ENCODE measurements at regions not wholly inside any gene's neighbourhood (a gene's known extent, or its start where the extent isn't known, plus 50 kb on each side); places are given as distances from the start of the nearest gene placed in this dataset.

- no peaks in the 10 kb centered on the region for H3K27me3 Mint-ChIP-seq (ENCODE audit: low read depth)
- H3K4me1 Mint-ChIP-seq: peaks cover 43% of the 10 kb centered on the region
- H3K4me3 Mint-ChIP-seq: no peak overlapping the region
- peaks cover 8% of the 10 kb centered on the region for H3K9me3 Mint-ChIP-seq
- H3K36me3 Mint-ChIP-seq: peaks cover 2% of the 10 kb centered on the region
- TF ChIP-seq CTCF (IDR thresholded peaks at IDR 0.05; ENCODE audit: unreplicated experiment): no peak
- no peak for DNase-seq (ENCODE audit: low spot score in 2 of 2, unreplicated experiment in 2 of 2)
- H3K27ac Mint-ChIP-seq: no peak overlapping the region
Observed at GRCh38 chr2:58920001-58920400, 678.9 kb upstream of the FANCL start.

DNA sequence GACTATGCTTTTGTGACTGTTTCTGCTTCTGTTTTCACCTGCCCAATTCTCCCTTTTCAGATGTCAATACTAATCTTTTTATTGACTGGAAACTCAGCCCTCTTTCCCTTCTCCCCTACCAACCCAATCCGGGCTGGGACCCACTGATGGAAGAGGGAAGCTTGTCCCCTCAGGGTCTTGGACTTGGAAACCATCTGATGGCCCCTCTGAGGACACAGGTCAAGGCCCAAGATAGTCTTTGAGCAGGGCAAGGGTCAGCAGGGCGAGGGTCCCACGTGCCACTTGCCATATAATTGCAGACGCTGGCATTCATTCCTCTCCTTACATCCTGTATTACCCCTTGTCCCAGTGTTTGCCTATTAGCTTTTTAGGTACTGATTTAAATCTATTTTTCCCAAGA, 678.2 kb upstream of the FANCL start:
- no peak for TF ChIP-seq CTCF (IDR thresholded peaks at IDR 0.05; ENCODE audit: unreplicated experiment)
- H3K27ac Mint-ChIP-seq: no peak overlapping the region
- no peaks in the 10 kb centered on the region for H3K27me3 Mint-ChIP-seq (ENCODE audit: low read depth)
- H3K9me3 Mint-ChIP-seq: peaks cover 1% of the 10 kb centered on the region
- no peak for DNase-seq (ENCODE audit: low spot score in 2 of 2, unreplicated experiment in 2 of 2)
- H3K4me3 Mint-ChIP-seq: no peak overlapping the region
- no peaks in the 10 kb centered on the region for H3K36me3 Mint-ChIP-seq
- H3K4me1 Mint-ChIP-seq: peaks cover 36% of the 10 kb centered on the region

DNA sequence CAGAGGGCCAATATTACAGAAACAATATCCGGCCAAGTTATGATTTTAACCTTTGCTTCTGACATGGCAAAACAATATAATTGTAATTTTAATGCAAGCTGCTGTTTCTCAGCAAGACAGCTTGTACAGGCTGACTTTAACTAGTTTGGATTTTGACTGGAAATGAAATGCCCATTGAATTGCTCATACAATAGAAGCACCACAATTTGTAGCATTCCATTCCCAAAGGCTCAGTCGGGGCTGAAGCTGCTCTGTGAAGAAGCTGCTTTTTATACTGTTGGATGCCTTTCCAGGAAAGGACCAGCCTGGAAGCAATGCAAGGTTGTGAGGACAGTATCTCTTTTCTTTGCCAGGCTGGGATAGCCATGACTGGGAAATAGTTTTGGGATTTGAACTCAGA, 677.0 kb upstream of the FANCL start:
- H3K36me3 Mint-ChIP-seq: no peaks in the 10 kb centered on the region
- H3K9me3 Mint-ChIP-seq: no peaks in the 10 kb centered on the region
- H3K4me1 Mint-ChIP-seq: peaks cover 36% of the 10 kb centered on the region
- H3K4me3 Mint-ChIP-seq: no peak overlapping the region
- no peak for DNase-seq (ENCODE audit: low spot score in 2 of 2, unreplicated experiment in 2 of 2)
- no peaks in the 10 kb centered on the region for H3K27me3 Mint-ChIP-seq (ENCODE audit: low read depth)
- no peak for TF ChIP-seq CTCF (IDR thresholded peaks at IDR 0.05; ENCODE audit: unreplicated experiment)
- H3K27ac Mint-ChIP-seq: no peak overlapping the region

- TF ChIP-seq CTCF (IDR thresholded peaks at IDR 0.05; ENCODE audit: unreplicated experiment): no peak
- Mint-ChIP-seq H3K4me3 (no peak overlapping the region), H3K4me1 (peaks cover 37% of the 10 kb centered on the region), H3K36me3 (no peaks in the 10 kb centered on the region), H3K27me3 (ENCODE audit: low read depth) (no peaks in the 10 kb centered on the region), H3K27ac (no peak overlapping the region), H3K9me3 (no peaks in the 10 kb centered on the region)
- no peak for DNase-seq (ENCODE audit: low spot score in 2 of 2, unreplicated experiment in 2 of 2)
Observed at GRCh38 chr2:58917596-58917995, 676.5 kb upstream of the FANCL start.

- no peaks in the 10 kb centered on the region for H3K36me3 Mint-ChIP-seq
- TF ChIP-seq CTCF (IDR thresholded peaks at IDR 0.05; ENCODE audit: unreplicated experiment): no peak
- peaks cover 42% of the 10 kb centered on the region for H3K4me1 Mint-ChIP-seq
- DNase-seq (ENCODE audit: low spot score in 2 of 2, unreplicated experiment in 2 of 2): no peak
- H3K27me3 Mint-ChIP-seq (ENCODE audit: low read depth): no peaks in the 10 kb centered on the region
- peak overlapping the region; percentile 6 for H3K27ac Mint-ChIP-seq
- H3K4me3 Mint-ChIP-seq: no peak overlapping the region
- H3K9me3 Mint-ChIP-seq: no peaks in the 10 kb centered on the region
Observed at GRCh38 chr2:58916063-58916462, 674.9 kb upstream of the FANCL start.

All from mesothelial cell of epicardium (in vitro differentiated cells).